ENCODE measurements at regions not wholly inside any gene's neighbourhood (a gene's known extent, or its start where the extent isn't known, plus 50 kb on each side); places are given as distances from the start of the nearest gene placed in this dataset.

- Histone ChIP-seq H3K27ac (ENCODE audit: low read depth in 1 of 3, low read length in 2 of 3) (peak overlapping the region; percentile 66 to 93 (median 87)), H3K9me3 (ENCODE audit: control insufficient read depth in 2 of 2, insufficient read depth in 1 of 2, low read depth in 1 of 2, low read length in 1 of 2) (no peaks in the 10 kb centered on the region), H3K4me3 (ENCODE audit: low read depth in 1 of 3, low read length in 3 of 3) (peak overlapping the region in 2 of 3 donors; percentile 18 to 30), H3K36me3 (ENCODE audit: control insufficient read depth in 3 of 3, insufficient read depth in 2 of 3, low read depth in 1 of 3, low read length in 3 of 3) (no peaks in the 10 kb centered on the region), H3K4me1 (ENCODE audit: control insufficient read depth in 3 of 3, insufficient read depth in 2 of 3, low read depth in 1 of 3, low read length in 2 of 3) (peaks cover 1 to 46% (median 9%) of the 10 kb centered on the region in 3 donors), H3K27me3 (ENCODE audit: control insufficient read depth in 3 of 3, insufficient read depth in 3 of 3, low read length in 3 of 3) (no peaks in the 10 kb centered on the region)
- FAIRE-seq, result no peak
- DNase-seq, result peak; percentile 79 to 92
- WGBS, 3 donors, result 23 to 73% (median 31%) methylated on average over 25 of the region's 25 CpGs
These were observed 167.4 kb upstream of the GATA6 start for GRCh38 chr18:22001912-22002487.

GRCh38 chr18:22005191-22005841 is 164.1 kb upstream of the GATA6 start:
- H3K27ac ChIP-seq (ENCODE audit: low read depth in 1 of 3, low read length in 2 of 3), result no peak overlapping the region
- peaks cover 0 to 5% of the 10 kb centered on the region in 2 donors for H3K9me3 ChIP-seq (ENCODE audit: control insufficient read depth in 2 of 2, insufficient read depth in 1 of 2, low read depth in 1 of 2, low read length in 1 of 2)
- H3K4me3 ChIP-seq (ENCODE audit: low read depth in 1 of 3, low read length in 3 of 3), result no peak overlapping the region
- H3K27me3 ChIP-seq (ENCODE audit: control insufficient read depth in 3 of 3, insufficient read depth in 3 of 3, low read length in 3 of 3), result no peaks in the 10 kb centered on the region
- H3K36me3 ChIP-seq (ENCODE audit: control insufficient read depth in 3 of 3, insufficient read depth in 2 of 3, low read depth in 1 of 3, low read length in 3 of 3), result no peaks in the 10 kb centered on the region
- DNase-seq (no peak), FAIRE-seq (no peak)
- peaks cover 0 to 19% (median 2%) of the 10 kb centered on the region in 3 donors for H3K4me1 ChIP-seq (ENCODE audit: control insufficient read depth in 3 of 3, insufficient read depth in 2 of 3, low read depth in 1 of 3, low read length in 2 of 3)
- WGBS, 3 donors, result 53 to 88% (median 80%) methylated on average over 4 of the region's 4 CpGs

DNA sequence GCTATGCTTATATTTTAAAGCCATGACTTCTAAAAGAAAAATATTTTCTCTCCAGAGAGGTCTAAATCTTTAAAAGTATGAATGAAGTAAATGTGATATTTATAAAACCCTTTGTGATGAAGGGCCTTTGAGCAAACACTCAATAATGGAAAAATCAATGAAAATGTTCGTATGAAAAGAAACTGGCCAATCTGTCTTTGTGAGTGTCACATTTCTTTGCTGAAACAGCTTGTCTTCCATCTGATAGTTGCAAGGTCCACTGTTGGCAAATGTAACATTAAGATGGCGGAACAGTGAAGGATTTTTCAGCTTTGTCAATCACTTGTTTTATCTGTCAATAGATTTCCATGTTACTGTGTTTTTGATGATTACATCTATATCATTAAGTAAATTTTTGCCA is 162.9 kb upstream of the GATA6 start:
- no peaks in the 10 kb centered on the region for H3K27me3 ChIP-seq (ENCODE audit: control insufficient read depth in 3 of 3, insufficient read depth in 3 of 3, low read length in 3 of 3)
- H3K4me3 ChIP-seq (ENCODE audit: low read depth in 1 of 3, low read length in 3 of 3), result no peak overlapping the region
- no peak for DNase-seq
- H3K36me3 ChIP-seq (ENCODE audit: control insufficient read depth in 3 of 3, insufficient read depth in 2 of 3, low read depth in 1 of 3, low read length in 3 of 3), result no peaks in the 10 kb centered on the region
- peaks cover 0 to 5% of the 10 kb centered on the region in 2 donors for H3K9me3 ChIP-seq (ENCODE audit: control insufficient read depth in 2 of 2, insufficient read depth in 1 of 2, low read depth in 1 of 2, low read length in 1 of 2)
- H3K4me1 ChIP-seq (ENCODE audit: control insufficient read depth in 3 of 3, insufficient read depth in 2 of 3, low read depth in 1 of 3, low read length in 2 of 3), result peaks cover 0 to 13% (median 2%) of the 10 kb centered on the region in 3 donors
- 71 to 84% (median 72%) methylated on average over 2 of the region's 2 CpGs for WGBS, 3 donors
- no peak overlapping the region for H3K27ac ChIP-seq (ENCODE audit: low read depth in 1 of 3, low read length in 2 of 3)
- no peak for FAIRE-seq

DNA sequence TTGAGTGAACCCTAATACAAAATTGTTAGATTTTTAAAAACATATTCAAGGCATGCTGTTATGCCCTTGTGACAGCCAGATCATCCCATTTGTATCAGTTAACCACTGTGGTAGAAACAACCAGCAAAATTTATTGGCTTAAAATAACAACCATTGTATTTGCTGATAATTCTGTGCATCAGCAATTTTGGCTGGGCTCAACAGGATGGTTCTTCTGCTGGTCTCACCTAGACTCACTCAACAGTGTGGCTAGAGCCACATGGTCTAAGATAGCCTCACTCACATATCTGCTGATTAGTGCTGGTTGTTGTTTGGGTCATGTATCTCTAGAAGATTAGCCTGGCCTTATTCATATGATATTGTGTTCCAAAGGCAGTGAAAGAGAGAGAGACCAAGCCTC is 160.1 kb upstream of the GATA6 start:
- H3K4me1 ChIP-seq (ENCODE audit: control insufficient read depth in 3 of 3, insufficient read depth in 2 of 3, low read depth in 1 of 3, low read length in 2 of 3), result no peaks in the 10 kb centered on the region
- no peak overlapping the region for H3K4me3 ChIP-seq (ENCODE audit: low read depth in 1 of 3, low read length in 3 of 3)
- no peaks in the 10 kb centered on the region for H3K27me3 ChIP-seq (ENCODE audit: control insufficient read depth in 3 of 3, insufficient read depth in 3 of 3, low read length in 3 of 3)
- no peak for FAIRE-seq
- peaks cover 0 to 8% of the 10 kb centered on the region in 2 donors for H3K9me3 ChIP-seq (ENCODE audit: control insufficient read depth in 2 of 2, insufficient read depth in 1 of 2, low read depth in 1 of 2, low read length in 1 of 2)
- H3K27ac ChIP-seq (ENCODE audit: low read depth in 1 of 3, low read length in 2 of 3), result no peak overlapping the region
- no peak for DNase-seq
- no peaks in the 10 kb centered on the region for H3K36me3 ChIP-seq (ENCODE audit: control insufficient read depth in 3 of 3, insufficient read depth in 2 of 3, low read depth in 1 of 3, low read length in 3 of 3)

- peaks cover 0 to 14% (median 6%) of the 10 kb centered on the region in 3 donors for H3K4me1 ChIP-seq (ENCODE audit: control insufficient read depth in 3 of 3, insufficient read depth in 2 of 3, low read depth in 1 of 3, low read length in 2 of 3)
- H3K27ac ChIP-seq (ENCODE audit: low read depth in 1 of 3, low read length in 2 of 3), result no peak overlapping the region
- no peaks in the 10 kb centered on the region for H3K27me3 ChIP-seq (ENCODE audit: control insufficient read depth in 3 of 3, insufficient read depth in 3 of 3, low read length in 3 of 3)
- no peak overlapping the region for H3K4me3 ChIP-seq (ENCODE audit: low read depth in 1 of 3, low read length in 3 of 3)
- H3K36me3 ChIP-seq (ENCODE audit: control insufficient read depth in 3 of 3, insufficient read depth in 2 of 3, low read depth in 1 of 3, low read length in 3 of 3), result no peaks in the 10 kb centered on the region
- 96 to 97% (median 96%) methylated on average over 1 of the region's 1 CpG for WGBS, 3 donors
- H3K9me3 ChIP-seq (ENCODE audit: control insufficient read depth in 2 of 2, insufficient read depth in 1 of 2, low read depth in 1 of 2, low read length in 1 of 2), result peaks cover 0 to 8% of the 10 kb centered on the region in 2 donors
- DNase-seq (no peak), FAIRE-seq (no peak)
These were observed 155.4 kb upstream of the GATA6 start for GRCh38 chr18:22013993-22014392.

DNA sequence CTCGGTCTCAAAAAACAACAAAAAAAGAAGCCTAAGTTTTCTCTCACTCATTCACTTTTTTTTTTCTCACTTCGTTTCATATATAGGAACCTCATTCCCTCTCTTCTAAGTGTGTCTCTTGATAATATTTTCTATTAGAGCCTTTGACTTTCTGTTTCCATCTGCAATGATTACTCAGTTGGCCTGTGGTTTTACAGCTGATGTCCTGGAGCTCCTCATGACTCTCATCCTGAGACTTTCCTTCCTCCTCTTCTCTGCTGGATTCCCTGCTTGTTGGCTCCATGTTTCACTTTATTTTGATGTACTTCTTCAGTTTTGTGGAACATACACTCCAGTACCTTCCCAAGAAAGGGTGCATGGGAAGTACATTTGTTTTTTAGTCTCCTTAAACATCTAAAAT is 154.2 kb upstream of the GATA6 start:
- DNase-seq, result no peak
- peaks cover 2 to 26% (median 6%) of the 10 kb centered on the region in 3 donors for H3K4me1 ChIP-seq (ENCODE audit: control insufficient read depth in 3 of 3, insufficient read depth in 2 of 3, low read depth in 1 of 3, low read length in 2 of 3)
- H3K36me3 ChIP-seq (ENCODE audit: control insufficient read depth in 3 of 3, insufficient read depth in 2 of 3, low read depth in 1 of 3, low read length in 3 of 3), result no peaks in the 10 kb centered on the region
- H3K4me3 ChIP-seq (ENCODE audit: low read depth in 1 of 3, low read length in 3 of 3), result no peak overlapping the region
- no peaks in the 10 kb centered on the region for H3K27me3 ChIP-seq (ENCODE audit: control insufficient read depth in 3 of 3, insufficient read depth in 3 of 3, low read length in 3 of 3)
- WGBS, 3 donors, result 75 to 88% (median 80%) methylated on average over 2 of the region's 2 CpGs
- H3K27ac ChIP-seq (ENCODE audit: low read depth in 1 of 3, low read length in 2 of 3), result no peak overlapping the region
- FAIRE-seq, result no peak
- peaks cover 0 to 4% of the 10 kb centered on the region in 2 donors for H3K9me3 ChIP-seq (ENCODE audit: control insufficient read depth in 2 of 2, insufficient read depth in 1 of 2, low read depth in 1 of 2, low read length in 1 of 2)

DNA sequence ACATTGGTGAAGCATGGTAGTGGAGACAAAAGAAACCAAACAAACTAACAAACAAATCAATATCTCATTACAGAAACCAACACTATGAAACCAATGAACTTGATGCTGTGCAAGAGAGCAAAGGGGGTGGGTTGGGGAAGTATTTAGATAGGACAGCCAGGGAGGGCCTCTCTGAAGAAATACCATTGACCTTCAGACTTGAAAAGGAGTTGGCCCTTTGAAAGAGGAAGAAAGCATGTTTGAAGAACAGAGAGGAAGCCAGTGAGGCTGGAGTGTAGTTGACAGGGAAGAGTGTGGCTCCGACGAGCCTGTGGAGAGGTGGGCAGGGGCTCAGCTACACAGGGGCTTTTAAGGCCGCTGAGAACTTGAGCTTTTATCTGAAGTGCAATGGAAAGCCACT is 151.0 kb upstream of the GATA6 start:
- Histone ChIP-seq H3K27ac (ENCODE audit: low read depth in 1 of 3, low read length in 2 of 3) (peak overlapping the region; percentile 2 to 89 (median 57)), H3K4me3 (ENCODE audit: low read depth in 1 of 3, low read length in 3 of 3) (no peak overlapping the region), H3K36me3 (ENCODE audit: control insufficient read depth in 3 of 3, insufficient read depth in 2 of 3, low read depth in 1 of 3, low read length in 3 of 3) (no peaks in the 10 kb centered on the region), H3K4me1 (ENCODE audit: control insufficient read depth in 3 of 3, insufficient read depth in 2 of 3, low read depth in 1 of 3, low read length in 2 of 3) (peaks cover 6 to 48% (median 11%) of the 10 kb centered on the region in 3 donors), H3K9me3 (ENCODE audit: control insufficient read depth in 2 of 2, insufficient read depth in 1 of 2, low read depth in 1 of 2, low read length in 1 of 2) (no peaks in the 10 kb centered on the region), H3K27me3 (ENCODE audit: control insufficient read depth in 3 of 3, insufficient read depth in 3 of 3, low read length in 3 of 3) (no peaks in the 10 kb centered on the region)
- FAIRE-seq (no peak), DNase-seq (peak; percentile 78 to 84)
- WGBS, 3 donors, result 18 to 39% (median 33%) methylated on average over 3 of the region's 3 CpGs

- no peaks in the 10 kb centered on the region for H3K9me3 ChIP-seq (ENCODE audit: control insufficient read depth in 2 of 2, insufficient read depth in 1 of 2, low read depth in 1 of 2, low read length in 1 of 2)
- no peak overlapping the region for H3K4me3 ChIP-seq (ENCODE audit: low read depth in 1 of 3, low read length in 3 of 3)
- 84 to 86% (median 85%) methylated on average over 5 of the region's 5 CpGs for WGBS, 3 donors
- FAIRE-seq, result no peak
- peak overlapping the region in 1 of 3 donors; percentile 89 for H3K27ac ChIP-seq (ENCODE audit: low read depth in 1 of 3, low read length in 2 of 3)
- peak in 1 of 2 donors; percentile 38 for DNase-seq
- no peaks in the 10 kb centered on the region for H3K27me3 ChIP-seq (ENCODE audit: control insufficient read depth in 3 of 3, insufficient read depth in 3 of 3, low read length in 3 of 3)
- H3K36me3 ChIP-seq (ENCODE audit: control insufficient read depth in 3 of 3, insufficient read depth in 2 of 3, low read depth in 1 of 3, low read length in 3 of 3), result no peaks in the 10 kb centered on the region
- peaks cover 6 to 48% (median 11%) of the 10 kb centered on the region in 3 donors for H3K4me1 ChIP-seq (ENCODE audit: control insufficient read depth in 3 of 3, insufficient read depth in 2 of 3, low read depth in 1 of 3, low read length in 2 of 3)
These were observed 150.2 kb upstream of the GATA6 start for GRCh38 chr18:22019193-22019592.

Data from small intestine (tissue), 7 donors.